PC-3 (cell line): ENCODE measurements at regions not wholly inside any gene's neighbourhood (a gene's known extent, or its start where the extent isn't known, plus 50 kb on each side); places are given as distances from the start of the nearest gene placed in this dataset.

Experiments used
- ATAC-seq: fragments of 200-7000 bp; cut with Tn5 transposase; 2 replicates; pipeline ENCODE4 v1.9.1; 2020; ENCODE audit warnings: mild to moderate bottlenecking, moderate library complexity
- BruUV-seq: library from RNA; stranded (reverse); fragments of 400-500 nt; replicated peaks from 2 replicates; lab custom pipeline; 2021; lab: Mats Ljungman, UMichigan
- CTCF ChIA-PET: fragments of 300-600 bp; sonication (Branson Sonifier 250); formaldehyde crosslinking; loops from one replicate; lab custom pipeline; 2022; ENCODE audit warnings: antibody characterized with exemption; lab: Charles Lee
- POLR2A ChIA-PET: fragments of 300-600 bp; sonication (Branson Sonifier 250); formaldehyde crosslinking; loops from one replicate; lab custom pipeline; 2022; ENCODE audit warnings: antibody characterized with exemption; ENCODE audit not compliant: unreplicated experiment; lab: Charles Lee
- DNase-seq: peaks from one replicate; pipeline ENCODE4 v3.0.0-alpha.2; 2015
- H2AFZ ChIP-seq: fragments of 300-600 bp; sonication (generic); 2 replicates; pipeline ENCODE4 v1.6.0; 2016; ENCODE audit warnings: antibody characterized with exemption, low read length
- H3F3A ChIP-seq: fragments of 300-600 bp; sonication (generic); one replicate; pipeline ENCODE4 v1.6.0; 2017; ENCODE audit warnings: antibody characterized with exemption, low read length, control low read depth, mild to moderate bottlenecking; ENCODE audit not compliant: unreplicated experiment
- H3K27ac ChIP-seq: fragments of 300-600 bp; sonication (generic); 2 replicates; pipeline ENCODE4 v1.5.1; 2016; ENCODE audit warnings: mild to moderate bottlenecking, low read length
- H3K27me3 ChIP-seq: fragments of 300-600 bp; sonication (generic); 2 replicates; pipeline ENCODE4 v1.6.1; 2016; ENCODE audit warnings: low read length, mixed read lengths
- H3K36me3 ChIP-seq: fragments of 300-600 bp; sonication (generic); 2 replicates; pipeline ENCODE4 v1.6.1; 2016; ENCODE audit warnings: low read depth, mixed run types, low read length, mixed read lengths
- H3K4me1 ChIP-seq: fragments of 300-600 bp; sonication (generic); 2 replicates; pipeline ENCODE4 v1.5.1; 2016; ENCODE audit warnings: low read length; ENCODE audit not compliant: insufficient read depth
- H3K4me2 ChIP-seq: fragments of 300-600 bp; sonication (generic); 2 replicates; pipeline ENCODE4 v1.6.0; 2016; ENCODE audit warnings: low read length
- H3K4me3 ChIP-seq: fragments of 300-600 bp; sonication (generic); 2 replicates; pipeline ENCODE4 v1.5.1; 2016; ENCODE audit warnings: mild to moderate bottlenecking, low read length, mixed read lengths
- H3K79me2 ChIP-seq: fragments of 300-600 bp; sonication (generic); 2 replicates; pipeline ENCODE4 v1.6.1; 2017; ENCODE audit warnings: low read length, mixed read lengths
- H3K9ac ChIP-seq: fragments of 300-600 bp; sonication (generic); 2 replicates; pipeline ENCODE4 v1.6.0; 2016; ENCODE audit warnings: mild to moderate bottlenecking, low read length
- H3K9me2 ChIP-seq: fragments of 300-600 bp; sonication (generic); replicated peaks from 2 replicates; pipeline ENCODE4 v1.6.1; 2016; ENCODE audit warnings: mixed run types, low read length, mixed read lengths
- H3K9me3 ChIP-seq: fragments of 300-600 bp; sonication (generic); 2 replicates; pipeline ENCODE4 v1.6.1; 2016; ENCODE audit warnings: low read length, mixed read lengths
- H4K20me1 ChIP-seq: fragments of 300-600 bp; sonication (generic); 2 replicates; pipeline ENCODE4 v1.6.1; 2016; ENCODE audit warnings: low read length, mixed read lengths
- CTCF ChIP-seq: fragments of 300-600 bp; sonication (generic); conservative IDR thresholded peaks from 2 replicates; pipeline ENCODE4 v1.5.1; 2017; ENCODE audit warnings: antibody characterized with exemption, low read depth, mild to moderate bottlenecking, low read length
- EZH2 ChIP-seq: fragments of 300-600 bp; sonication (generic); IDR thresholded peaks from one replicate; pipeline ENCODE4 v1.6.1; 2017; ENCODE audit warnings: antibody characterized with exemption, mild to moderate bottlenecking, low read length; ENCODE audit not compliant: unreplicated experiment
- EZH2phosphoT487 ChIP-seq: fragments of 300-600 bp; sonication (generic); IDR thresholded peaks from 2 replicates; pipeline ENCODE4 v1.6.1; 2018; ENCODE audit warnings: mild to moderate bottlenecking, antibody characterized with exemption, low read length, borderline replicate concordance
- intact Hi-C: fragments of 100-400 bp; cut with micrococcal nuclease; formaldehyde crosslinking; loops from 2 replicates; pipeline ENCODE4 v1.9.0; 2023

GRCh38 chr17:70017112-70017511 lies 57.9 kb upstream of the KCNJ16 start:
- ChIA-PET CTCF (no interaction called here), POLR2A (no interaction called here)
- ATAC-seq (no peak), DNase-seq (no peak)
- Histone ChIP-seq H3K4me3 (no peak overlapping the region), H3K9me2 (no peaks in the 10 kb centered on the region), H2AFZ (no peak overlapping the region), H3K36me3 (no peaks in the 10 kb centered on the region), H4K20me1 (no peaks in the 10 kb centered on the region), H3K79me2 (no peaks in the 10 kb centered on the region), H3K9me3 (no peaks in the 10 kb centered on the region), H3K27me3 (no peaks in the 10 kb centered on the region), H3F3A (no peaks in the 10 kb centered on the region), H3K27ac (no peak overlapping the region), H3K4me2 (no peak overlapping the region), H3K9ac (no peak overlapping the region), H3K4me1 (no peaks in the 10 kb centered on the region)
- intact Hi-C loops = no loop called here
- no TSS peak for BruUV-seq
- TF ChIP-seq CTCF (no peak), EZH2phosphoT487 (no peak), EZH2 (no peak)

GRCh38 chr17:70017941-70018340 lies 57.1 kb upstream of the KCNJ16 start:
- H3K4me3 ChIP-seq = no peak overlapping the region
- no peak overlapping the region for H3K27ac ChIP-seq
- H3K9me3 ChIP-seq = no peaks in the 10 kb centered on the region
- intact Hi-C loops = no loop called here
- no peak overlapping the region for H3K4me2 ChIP-seq
- H3K79me2 ChIP-seq = no peaks in the 10 kb centered on the region
- no peaks in the 10 kb centered on the region for H3K27me3 ChIP-seq
- ChIA-PET POLR2A (no interaction called here), CTCF (no interaction called here)
- H3K9me2 ChIP-seq = no peaks in the 10 kb centered on the region
- H3K9ac ChIP-seq = no peak overlapping the region
- BruUV-seq = no TSS peak
- H3F3A ChIP-seq = no peaks in the 10 kb centered on the region
- TF ChIP-seq EZH2phosphoT487 (no peak), EZH2 (no peak), CTCF (no peak)
- no peak for ATAC-seq
- no peak overlapping the region for H2AFZ ChIP-seq
- H3K4me1 ChIP-seq = no peaks in the 10 kb centered on the region
- no peaks in the 10 kb centered on the region for H4K20me1 ChIP-seq
- no peaks in the 10 kb centered on the region for H3K36me3 ChIP-seq
- DNase-seq = no peak

- ATAC-seq (no peak; the same call in 1 of the 2 replicates), DNase-seq (no peak)
- Histone ChIP-seq H3K9ac (no peak overlapping the region), H2AFZ (no peak overlapping the region), H3K4me3 (no peak overlapping the region), H3K9me2 (no peaks in the 10 kb centered on the region), H3F3A (no peaks in the 10 kb centered on the region), H3K27ac (no peak overlapping the region), H4K20me1 (no peaks in the 10 kb centered on the region), H3K79me2 (no peaks in the 10 kb centered on the region), H3K4me2 (no peak overlapping the region), H3K27me3 (no peaks in the 10 kb centered on the region), H3K4me1 (no peaks in the 10 kb centered on the region), H3K36me3 (no peaks in the 10 kb centered on the region), H3K9me3 (no peaks in the 10 kb centered on the region)
- TF ChIP-seq EZH2 (no peak), EZH2phosphoT487 (no peak), CTCF (no peak)
- intact Hi-C loops = no loop called here
- BruUV-seq = no TSS peak
- ChIA-PET CTCF (no interaction called here), POLR2A (interaction anchor here (0.6 kb wide), 1 partner anchor 16 kb away, joined by 3 read pairs; no protein-coding TSS in a partner anchor)
These were observed 53.3 kb upstream of the KCNJ16 start for GRCh38 chr17:70021726-70022125.
